Tibial nerve (tissue), 4 donors: ENCODE measurements at regions not wholly inside any gene's neighbourhood (a gene's known extent, or its start where the extent isn't known, plus 50 kb on each side); places are given as distances from the start of the nearest gene placed in this dataset.
"Not testable (repeated sequence)": the region's sequence is repeated elsewhere in the genome, so short reads cannot be mapped to it uniquely, and the experiment has no call there.

Experiments
- DNase-seq, 2 donors: peaks; one replicate each; pipeline ENCODE4 v3.0.0-alpha.2; 2019; ENCODE audit warnings: low spot score in 2 of 2
- H3K27ac ChIP-seq, 4 donors: fragments of 200-600 bp; sonication (generic) in 3 of 4; one replicate each; pipeline ENCODE4 v1.5.1; 2017 to 2019; ENCODE audit warnings: mild to moderate bottlenecking in 1 of 4
- H3K27me3 ChIP-seq, 2 donors: fragments of 200-600 bp; sonication (generic) in 1 of 2; one replicate each; pipeline versions ENCODE4 v1.5.1 to v1.6.0; 2017 to 2019
- H3K36me3 ChIP-seq, 3 donors: fragments of 200-600 bp; sonication (generic); one replicate each; pipeline ENCODE4 v1.5.1; 2018 to 2019
- H3K4me1 ChIP-seq, 4 donors: fragments of 200-600 bp; sonication (generic) in 3 of 4; one replicate each; pipeline ENCODE4 v1.5.1; 2017 to 2019
- H3K4me3 ChIP-seq, 4 donors: fragments of 200-600 bp; sonication (generic) in 3 of 4; one replicate each; pipeline ENCODE4 v1.5.1; 2017 to 2019; ENCODE audit warnings: mild to moderate bottlenecking in 1 of 4, moderate library complexity in 1 of 4
- H3K9me3 ChIP-seq, 4 donors: fragments of 200-600 bp; sonication (generic) in 3 of 4; one replicate each; pipeline ENCODE4 v1.5.1; 2017 to 2019
- EP300 ChIP-seq, 2 donors: sonication (generic); formaldehyde crosslinking; IDR thresholded peaks; one replicate each; pipeline ENCODE4 v1.6.1; 2017; ENCODE audit warnings: antibody characterized with exemption in 2 of 2, mild to moderate bottlenecking in 1 of 2
- POLR2A ChIP-seq, 2 donors: fragments of 450-650 bp; IDR thresholded peaks; one replicate each; pipeline ENCODE4 v1.6.1; 2017; ENCODE audit warnings: antibody characterized with exemption in 2 of 2, mild to moderate bottlenecking in 2 of 2, moderate library complexity in 2 of 2
- WGBS, 2 donors: methylation state at CpG; one replicate each; pipeline ENCODE4 v1.1.5; 2018; 5-methylcytosine and 5-hydroxymethylcytosine counted together
- TF ChIP-seq, protein P1 (sequence below), 5 experiments: fragments of 200-600 bp in 3 of 5; fragments of 450-650 bp in 2 of 5; sonication (generic) in 3 of 5; IDR thresholded peaks; one replicate each; pipeline ENCODE4 v1.5.1; 2016 to 2019; ENCODE audit warnings: antibody characterized with exemption in 5 of 5, mild to moderate bottlenecking in 3 of 5, moderate library complexity in 2 of 5

DNA sequence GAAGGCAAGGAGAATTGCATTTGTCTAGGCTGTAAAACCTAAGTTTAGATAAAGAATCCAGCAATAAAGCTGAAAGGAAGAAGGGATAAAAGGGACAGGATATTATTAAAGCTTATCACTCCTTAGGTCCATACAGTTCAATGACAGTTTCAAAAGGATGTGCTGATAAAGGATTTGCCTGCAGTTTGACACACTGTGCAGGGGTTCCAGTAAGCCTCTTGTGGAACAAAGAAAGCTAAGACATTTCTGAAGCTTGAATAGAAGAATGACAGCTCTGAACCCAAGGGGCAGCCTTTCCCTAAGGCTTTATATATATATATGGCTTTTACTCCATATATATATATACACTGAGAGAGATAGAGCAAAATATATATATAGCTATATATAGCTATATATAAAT lies 276.8 kb upstream of the GRM3 start:
- Histone ChIP-seq H3K36me3 (no peaks in the 10 kb centered on the region), H3K27ac (no peak overlapping the region), H3K4me1 (no peaks in the 10 kb centered on the region), H3K4me3 (no peak overlapping the region), H3K9me3 (no peaks in the 10 kb centered on the region), H3K27me3 (no peaks in the 10 kb centered on the region)
- no peak for DNase-seq
- TF ChIP-seq EP300 (IDR thresholded peaks at IDR 0.05) (no peak), POLR2A (IDR thresholded peaks at IDR 0.05) (no peak)
- TF ChIP-seq, protein P1, sequence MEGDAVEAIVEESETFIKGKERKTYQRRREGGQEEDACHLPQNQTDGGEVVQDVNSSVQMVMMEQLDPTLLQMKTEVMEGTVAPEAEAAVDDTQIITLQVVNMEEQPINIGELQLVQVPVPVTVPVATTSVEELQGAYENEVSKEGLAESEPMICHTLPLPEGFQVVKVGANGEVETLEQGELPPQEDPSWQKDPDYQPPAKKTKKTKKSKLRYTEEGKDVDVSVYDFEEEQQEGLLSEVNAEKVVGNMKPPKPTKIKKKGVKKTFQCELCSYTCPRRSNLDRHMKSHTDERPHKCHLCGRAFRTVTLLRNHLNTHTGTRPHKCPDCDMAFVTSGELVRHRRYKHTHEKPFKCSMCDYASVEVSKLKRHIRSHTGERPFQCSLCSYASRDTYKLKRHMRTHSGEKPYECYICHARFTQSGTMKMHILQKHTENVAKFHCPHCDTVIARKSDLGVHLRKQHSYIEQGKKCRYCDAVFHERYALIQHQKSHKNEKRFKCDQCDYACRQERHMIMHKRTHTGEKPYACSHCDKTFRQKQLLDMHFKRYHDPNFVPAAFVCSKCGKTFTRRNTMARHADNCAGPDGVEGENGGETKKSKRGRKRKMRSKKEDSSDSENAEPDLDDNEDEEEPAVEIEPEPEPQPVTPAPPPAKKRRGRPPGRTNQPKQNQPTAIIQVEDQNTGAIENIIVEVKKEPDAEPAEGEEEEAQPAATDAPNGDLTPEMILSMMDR (IDR thresholded peaks at IDR 0.05): no peak

DNA sequence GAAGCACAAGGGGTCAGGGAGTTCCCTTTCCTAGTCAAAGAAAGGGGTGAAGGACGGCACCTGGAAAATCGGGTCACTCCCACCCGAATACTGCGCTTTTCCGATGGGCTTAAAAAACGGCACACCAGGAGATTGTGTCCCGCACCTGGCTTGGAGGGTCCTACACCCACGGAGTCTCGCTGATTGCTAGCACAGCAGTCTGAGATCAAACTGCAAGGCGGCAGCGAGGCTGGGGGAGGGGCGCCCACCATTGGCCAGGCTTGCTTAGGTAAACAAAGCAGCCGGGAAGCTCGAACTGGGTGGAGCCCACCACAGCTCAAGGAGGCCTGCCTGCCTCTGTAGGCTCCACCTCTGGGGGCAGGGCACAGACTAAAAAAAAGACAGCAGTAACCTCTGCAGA lies 303.3 kb upstream of the GRM3 start:
- H3K4me3 ChIP-seq, H3K27ac ChIP-seq, H3K4me1 ChIP-seq, H3K27me3 ChIP-seq, H3K36me3 ChIP-seq, H3K9me3 ChIP-seq, DNase-seq: not testable (repeated sequence)
- WGBS, 2 donors: 85 to 86% methylated on average over 14 of the region's 14 CpGs

DNA sequence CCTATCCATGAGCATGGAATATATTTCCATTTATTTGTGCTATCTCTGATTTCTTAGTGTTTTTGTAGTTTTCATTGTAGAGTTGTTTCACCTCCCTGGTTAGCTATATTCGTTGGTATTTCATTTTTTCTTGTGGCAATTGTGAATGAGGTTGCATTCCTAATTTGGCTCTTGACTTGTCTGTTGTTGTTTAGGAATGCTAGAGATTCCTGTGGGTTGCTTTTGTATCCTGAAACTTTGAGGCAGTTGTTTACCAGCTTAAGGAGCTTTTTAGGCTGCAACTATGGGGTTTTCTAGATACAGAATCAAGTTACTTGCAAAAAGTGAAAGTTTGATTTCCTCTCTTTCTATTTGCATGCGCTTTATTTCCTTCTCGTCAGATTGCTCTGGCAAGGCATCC lies 304.7 kb upstream of the GRM3 start:
- TF ChIP-seq, protein P1 (IDR thresholded peaks at IDR 0.05): no peak
- TF ChIP-seq EP300 (IDR thresholded peaks at IDR 0.05) (no peak), POLR2A (IDR thresholded peaks at IDR 0.05) (no peak)
- WGBS, 2 donors: 50 to 66% methylated on average over 3 of the region's 3 CpGs
- Histone ChIP-seq H3K9me3 (no peaks in the 10 kb centered on the region), H3K4me1 (no peaks in the 10 kb centered on the region), H3K27me3 (no peaks in the 10 kb centered on the region), H3K27ac (no peak overlapping the region), H3K36me3 (no peaks in the 10 kb centered on the region), H3K4me3 (no peak overlapping the region)
- no peak for DNase-seq

DNA sequence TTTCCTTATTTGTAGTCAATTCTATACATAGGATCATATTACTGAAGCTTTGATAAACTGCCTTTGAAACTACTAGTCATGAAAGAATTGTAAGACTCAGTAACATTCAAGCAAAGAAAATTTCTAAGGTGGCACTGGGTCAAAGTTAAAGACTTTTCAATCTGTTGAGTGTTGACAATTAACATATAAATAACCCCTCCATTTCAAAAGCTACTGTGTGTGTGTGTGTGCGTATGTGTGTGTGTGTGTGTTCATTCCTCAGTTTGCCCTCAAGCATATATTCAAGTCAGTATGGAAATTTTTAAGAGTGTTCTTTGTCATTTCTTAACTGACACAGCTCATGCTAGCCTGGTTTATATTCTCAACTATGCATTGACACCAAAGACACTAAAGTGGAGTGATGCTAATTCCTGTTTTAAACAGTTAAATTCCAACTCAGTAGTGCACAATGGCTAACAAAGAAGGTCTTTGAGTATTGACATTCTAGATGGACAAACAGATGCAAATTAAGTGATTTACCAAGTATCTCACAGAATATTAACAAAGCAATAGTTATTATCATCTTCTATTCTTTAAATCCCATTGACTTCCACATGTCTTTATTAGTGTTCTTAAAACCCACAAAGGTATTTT lies 314.8 kb upstream of the GRM3 start:
- no peaks in the 10 kb centered on the region for H3K9me3 ChIP-seq
- no peak for DNase-seq
- no peaks in the 10 kb centered on the region for H3K4me1 ChIP-seq
- no peaks in the 10 kb centered on the region for H3K27me3 ChIP-seq
- TF ChIP-seq POLR2A (IDR thresholded peaks at IDR 0.05) (no peak), EP300 (IDR thresholded peaks at IDR 0.05) (no peak)
- TF ChIP-seq, protein P1 (IDR thresholded peaks at IDR 0.05): no peak
- no peak overlapping the region for H3K4me3 ChIP-seq
- H3K27ac ChIP-seq: no peak overlapping the region
- no peaks in the 10 kb centered on the region for H3K36me3 ChIP-seq
- WGBS, 2 donors: 0% methylated on average over 1 of the region's 1 CpG

DNA sequence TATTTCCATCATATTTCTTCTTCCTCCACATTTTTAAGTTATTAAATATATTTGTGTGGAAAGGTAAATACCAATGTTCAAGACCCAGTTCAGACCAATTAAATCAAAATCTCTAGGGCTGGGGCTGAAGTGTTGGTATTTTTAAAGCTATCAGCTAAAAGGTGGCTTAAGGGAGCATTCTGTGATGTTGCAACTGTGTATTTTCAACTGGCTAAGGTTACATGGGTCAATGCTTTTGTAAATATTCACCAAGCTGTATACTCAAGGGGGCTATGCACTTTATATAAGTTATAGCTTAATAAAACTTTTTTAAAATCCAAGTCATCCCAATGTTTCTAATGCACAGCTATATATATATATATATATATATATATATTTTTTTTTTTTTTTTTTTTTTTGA lies 316.9 kb upstream of the GRM3 start:
- Histone ChIP-seq H3K4me3 (no peak overlapping the region), H3K4me1 (no peaks in the 10 kb centered on the region), H3K9me3 (no peaks in the 10 kb centered on the region), H3K27ac (no peak overlapping the region), H3K27me3 (no peaks in the 10 kb centered on the region), H3K36me3 (no peaks in the 10 kb centered on the region)
- DNase-seq: no peak
- TF ChIP-seq POLR2A (IDR thresholded peaks at IDR 0.05): no peak
- no peak for TF ChIP-seq EP300 (IDR thresholded peaks at IDR 0.05)
- TF ChIP-seq, protein P1 (IDR thresholded peaks at IDR 0.05): no peak

DNA sequence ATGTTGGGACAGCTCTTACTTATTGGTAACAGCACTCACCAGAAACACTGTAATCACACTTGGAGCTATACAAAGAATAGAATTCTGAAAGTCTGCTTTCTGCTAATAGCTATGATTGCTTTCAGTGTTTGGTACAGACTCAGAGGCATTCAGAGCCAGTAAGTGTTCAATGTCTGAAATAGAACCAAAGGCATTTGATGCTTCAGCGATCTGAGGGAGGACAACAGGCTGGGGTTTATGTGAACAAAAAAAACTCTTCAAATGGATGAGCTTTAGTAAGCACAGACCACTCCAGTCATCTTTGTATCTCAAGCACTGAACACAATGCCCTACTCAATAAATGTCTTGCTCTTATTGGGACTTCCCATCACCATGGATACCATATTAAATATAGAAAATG lies 322.8 kb upstream of the GRM3 start:
- no peak overlapping the region for H3K27ac ChIP-seq
- WGBS, 2 donors: 56 to 65% methylated on average over 1 of the region's 1 CpG
- no peak for DNase-seq
- no peaks in the 10 kb centered on the region for H3K36me3 ChIP-seq
- H3K4me3 ChIP-seq: no peak overlapping the region
- H3K4me1 ChIP-seq: no peaks in the 10 kb centered on the region
- TF ChIP-seq EP300 (IDR thresholded peaks at IDR 0.05): no peak
- TF ChIP-seq POLR2A (IDR thresholded peaks at IDR 0.05): no peak
- TF ChIP-seq, protein P1 (IDR thresholded peaks at IDR 0.05): no peak
- H3K9me3 ChIP-seq: no peaks in the 10 kb centered on the region
- H3K27me3 ChIP-seq: no peaks in the 10 kb centered on the region
